GM10266 (cell line): ENCODE measurements at regions not wholly inside any gene's neighbourhood (a gene's known extent, or its start where the extent isn't known, plus 50 kb on each side); places are given as distances from the start of the nearest gene placed in this dataset.

ENCODE experiments used
- DNase-seq: peaks from one replicate; pipeline ENCODE4 v3.0.0; 2012; ENCODE audit errors: extremely low spot score
- TF ChIP-seq, protein P1 (sequence below): IDR thresholded peaks from 2 replicates; pipeline ENCODE4 v1.5.1; 2012; ENCODE audit warnings: mild to moderate bottlenecking, low read depth; ENCODE audit not compliant: control insufficient read depth, insufficient read depth; ENCODE audit errors: missing control alignments

DNA sequence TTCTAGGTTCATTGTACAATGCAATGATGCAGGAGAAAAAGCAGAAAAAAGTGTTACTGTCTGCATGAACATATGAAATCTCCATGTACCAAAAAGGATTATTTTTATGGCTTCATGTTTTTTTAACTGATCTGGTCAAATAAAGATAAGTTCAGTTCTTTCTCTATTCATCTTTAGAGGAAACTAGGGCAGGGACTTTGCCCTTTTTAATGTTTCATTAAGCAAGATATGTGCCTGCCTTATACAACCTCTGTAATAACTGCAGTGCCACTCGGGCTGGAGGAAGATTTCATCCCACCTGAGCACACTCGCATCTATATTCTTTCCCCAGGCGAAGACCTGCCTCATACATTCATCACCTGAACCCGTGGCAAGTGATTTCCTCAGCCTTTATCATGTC, 157.9 kb upstream of the DDX18 start:
- DNase-seq, result no peak
- TF ChIP-seq, protein P1, sequence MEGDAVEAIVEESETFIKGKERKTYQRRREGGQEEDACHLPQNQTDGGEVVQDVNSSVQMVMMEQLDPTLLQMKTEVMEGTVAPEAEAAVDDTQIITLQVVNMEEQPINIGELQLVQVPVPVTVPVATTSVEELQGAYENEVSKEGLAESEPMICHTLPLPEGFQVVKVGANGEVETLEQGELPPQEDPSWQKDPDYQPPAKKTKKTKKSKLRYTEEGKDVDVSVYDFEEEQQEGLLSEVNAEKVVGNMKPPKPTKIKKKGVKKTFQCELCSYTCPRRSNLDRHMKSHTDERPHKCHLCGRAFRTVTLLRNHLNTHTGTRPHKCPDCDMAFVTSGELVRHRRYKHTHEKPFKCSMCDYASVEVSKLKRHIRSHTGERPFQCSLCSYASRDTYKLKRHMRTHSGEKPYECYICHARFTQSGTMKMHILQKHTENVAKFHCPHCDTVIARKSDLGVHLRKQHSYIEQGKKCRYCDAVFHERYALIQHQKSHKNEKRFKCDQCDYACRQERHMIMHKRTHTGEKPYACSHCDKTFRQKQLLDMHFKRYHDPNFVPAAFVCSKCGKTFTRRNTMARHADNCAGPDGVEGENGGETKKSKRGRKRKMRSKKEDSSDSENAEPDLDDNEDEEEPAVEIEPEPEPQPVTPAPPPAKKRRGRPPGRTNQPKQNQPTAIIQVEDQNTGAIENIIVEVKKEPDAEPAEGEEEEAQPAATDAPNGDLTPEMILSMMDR, result no peak

DNA sequence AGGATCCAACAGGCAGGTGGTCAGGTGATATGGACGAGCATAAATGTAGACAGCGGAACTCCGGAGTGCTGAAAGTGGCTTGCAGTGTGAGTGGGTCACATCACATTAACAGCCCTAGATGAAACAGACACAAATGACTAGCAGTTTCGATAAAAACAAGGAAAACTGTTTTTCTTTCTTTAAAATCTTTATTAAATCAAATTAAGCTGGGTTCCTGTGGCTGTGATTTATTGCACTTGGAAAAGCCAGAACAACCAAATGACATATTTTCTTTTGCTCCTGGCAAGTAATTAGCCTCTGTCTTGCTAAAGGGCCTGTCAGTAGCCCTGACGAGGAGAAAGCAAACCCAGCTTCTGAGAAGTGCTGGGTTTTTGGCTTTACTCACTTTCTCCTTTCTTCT, 152.9 kb upstream of the DDX18 start:
- TF ChIP-seq, protein P1, result no peak
- no peak for DNase-seq

DNA sequence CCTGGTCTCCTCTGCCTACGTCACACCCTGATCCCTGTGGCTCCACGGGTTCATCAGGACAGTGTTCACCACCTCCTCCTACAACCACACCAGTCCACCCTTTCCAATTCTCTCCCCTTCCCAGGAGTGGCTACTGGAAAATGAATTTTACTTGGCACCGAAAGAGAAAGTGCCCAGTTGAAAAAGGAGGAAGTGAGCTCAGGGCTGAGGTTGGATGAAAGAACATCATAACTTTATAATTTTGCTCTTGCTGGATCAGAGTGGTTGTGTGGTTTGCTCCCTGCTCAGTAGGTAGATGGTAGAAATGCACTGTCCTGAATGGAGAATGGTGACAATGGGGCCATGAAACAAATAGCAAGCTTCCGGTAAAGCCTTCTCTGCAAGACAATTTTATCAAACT, 140.3 kb upstream of the DDX18 start:
- TF ChIP-seq, protein P1, result no peak
- no peak for DNase-seq

DNA sequence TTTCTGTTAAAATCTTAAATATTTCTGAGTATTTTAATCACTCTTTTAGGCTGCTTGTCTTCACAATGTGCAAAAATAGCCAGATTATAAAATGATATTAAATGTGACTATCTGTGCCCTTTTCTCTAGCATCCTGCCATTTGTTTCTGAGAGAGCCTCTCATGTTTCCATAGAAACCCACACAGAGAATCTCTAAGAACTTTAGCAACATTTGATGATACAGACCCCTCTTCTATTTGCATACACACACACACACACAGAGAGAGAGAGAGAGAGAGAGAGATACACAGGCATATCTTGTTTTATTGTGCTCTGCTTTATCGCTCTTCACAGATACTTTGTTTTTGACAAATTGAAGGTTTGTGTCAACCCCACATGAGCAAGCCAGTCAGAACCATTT, 134.5 kb upstream of the DDX18 start:
- TF ChIP-seq, protein P1, result no peak
- no peak for DNase-seq

DNA sequence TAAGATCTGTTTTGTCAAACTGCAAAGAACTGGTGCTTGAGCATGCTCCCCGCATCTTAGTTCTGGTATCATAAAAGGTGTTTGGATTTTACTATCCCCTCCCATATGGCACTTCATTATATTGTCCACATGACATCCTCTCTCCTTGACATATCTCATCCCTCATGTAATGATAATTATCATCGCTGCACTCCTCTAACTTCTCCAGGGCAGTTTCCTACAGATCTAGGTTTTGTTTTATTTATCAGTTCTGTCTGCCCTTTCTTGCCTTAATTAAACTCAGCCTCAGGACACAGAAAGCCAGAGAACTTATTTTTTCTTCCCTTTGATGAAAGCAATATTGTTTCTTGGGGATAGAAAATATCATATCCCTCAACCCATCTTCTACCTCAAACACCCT, 129.6 kb upstream of the DDX18 start:
- TF ChIP-seq, protein P1, result no peak

DNA sequence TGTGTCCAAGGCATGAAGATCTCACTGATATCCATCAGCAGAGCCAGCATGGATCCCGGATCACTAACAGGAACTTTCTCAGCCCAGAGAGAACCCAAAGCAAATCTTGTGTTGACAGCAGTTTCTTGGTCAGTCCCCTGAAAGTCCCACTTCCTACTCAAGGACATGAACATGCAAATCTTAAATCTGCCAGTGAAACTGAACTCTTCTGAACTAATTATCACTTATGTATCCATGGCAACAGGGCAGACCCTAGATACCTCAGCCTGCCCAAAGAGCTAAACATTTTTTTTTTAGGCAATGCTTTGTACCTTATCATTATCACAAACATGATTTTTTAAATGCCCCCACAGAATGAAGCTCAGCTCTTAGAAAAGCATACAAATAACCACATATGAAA, 127.8 kb upstream of the DDX18 start:
- peak; percentile 33 for DNase-seq
- TF ChIP-seq, protein P1, result no peak

More for the DNA sequence above, 129.6 kb upstream of the DDX18 start:
- DNase-seq, result no peak

DNA sequence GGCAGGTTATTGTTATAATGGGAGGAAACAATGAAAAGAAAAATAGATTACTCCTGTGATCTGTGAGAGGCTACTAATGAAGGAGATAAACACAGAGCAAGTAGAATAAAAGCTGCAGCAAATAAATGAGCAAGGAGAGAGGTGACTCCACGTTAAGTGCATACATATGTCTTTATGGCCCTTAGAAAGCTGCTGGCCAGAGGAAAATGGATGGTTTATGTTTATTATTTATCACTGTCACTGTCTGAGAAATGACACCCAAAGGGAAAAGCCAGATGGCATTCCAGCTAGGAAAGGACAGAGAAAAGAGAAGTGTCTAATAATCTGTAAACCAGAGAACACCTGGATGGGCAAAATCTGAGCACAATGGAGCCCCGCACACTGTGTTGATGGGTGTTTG, 122.9 kb upstream of the DDX18 start:
- TF ChIP-seq, protein P1, result no peak
- DNase-seq, result no peak
